KOPT-K1 (cell line): ENCODE measurements at regions not wholly inside any gene's neighbourhood (a gene's known extent, or its start where the extent isn't known, plus 50 kb on each side); places are given as distances from the start of the nearest gene placed in this dataset.

Experiments used
- H3K27ac ChIP-seq: fragments of 200-600 bp; sonication (generic); 2 replicates; pipeline ENCODE4 v1.5.1; 2016; ENCODE audit warnings: antibody characterized with exemption, mild to moderate bottlenecking, low read depth, low read length; ENCODE audit not compliant: poor library complexity, severe bottlenecking
- H3K36me3 ChIP-seq: fragments of 200-600 bp; sonication (generic); 2 replicates; pipeline ENCODE4 v1.5.1; 2017; ENCODE audit warnings: antibody characterized with exemption, mild to moderate bottlenecking, low read length, moderate library complexity; ENCODE audit not compliant: insufficient read depth
- H3K9me3 ChIP-seq: fragments of 200-600 bp; sonication (generic); 2 replicates; pipeline ENCODE4 v1.5.1; 2017; ENCODE audit warnings: antibody characterized with exemption, low read length, mild to moderate bottlenecking; ENCODE audit not compliant: insufficient read depth, poor library complexity, severe bottlenecking

- Histone ChIP-seq H3K9me3 (no peaks in the 10 kb centered on the region), H3K27ac (no peak overlapping the region), H3K36me3 (no peaks in the 10 kb centered on the region)
Observed at GRCh38 chr5:116695681-116696080, 121.1 kb upstream of the SEMA6A start.

- H3K9me3 ChIP-seq: no peaks in the 10 kb centered on the region
- H3K27ac ChIP-seq: no peak overlapping the region
- no peaks in the 10 kb centered on the region for H3K36me3 ChIP-seq
Observed at GRCh38 chr5:116686438-116686837, 111.8 kb upstream of the SEMA6A start.

- Histone ChIP-seq H3K27ac (no peak overlapping the region), H3K36me3 (no peaks in the 10 kb centered on the region), H3K9me3 (no peaks in the 10 kb centered on the region)
Observed at GRCh38 chr5:116685931-116686330, 111.3 kb upstream of the SEMA6A start.

GRCh38 chr5:116685069-116685468 lies 110.4 kb upstream of the SEMA6A start:
- Histone ChIP-seq H3K36me3 (no peaks in the 10 kb centered on the region), H3K9me3 (no peaks in the 10 kb centered on the region), H3K27ac (no peak overlapping the region)

- Histone ChIP-seq H3K27ac (no peak overlapping the region), H3K36me3 (no peaks in the 10 kb centered on the region), H3K9me3 (no peaks in the 10 kb centered on the region)
Observed at GRCh38 chr5:116681334-116682013, 106.9 kb upstream of the SEMA6A start.

- Histone ChIP-seq H3K9me3 (no peaks in the 10 kb centered on the region), H3K36me3 (no peaks in the 10 kb centered on the region)
Observed at GRCh38 chr5:116675626-116675910, 100.9 kb upstream of the SEMA6A start.

GRCh38 chr5:116674881-116675625 lies 100.4 kb upstream of the SEMA6A start:
- H3K36me3 ChIP-seq: no peaks in the 10 kb centered on the region
- no peaks in the 10 kb centered on the region for H3K9me3 ChIP-seq
- H3K27ac ChIP-seq: no peak overlapping the region

More at GRCh38 chr5:116675626-116675910, 100.9 kb upstream of the SEMA6A start:
- no peak overlapping the region for H3K27ac ChIP-seq

- no peaks in the 10 kb centered on the region for H3K36me3 ChIP-seq
- no peaks in the 10 kb centered on the region for H3K9me3 ChIP-seq
- H3K27ac ChIP-seq: no peak overlapping the region
Observed at GRCh38 chr5:116673453-116673852, 98.8 kb upstream of the SEMA6A start.

GRCh38 chr5:116672203-116672602 lies 97.6 kb upstream of the SEMA6A start:
- Histone ChIP-seq H3K27ac (no peak overlapping the region), H3K36me3 (no peaks in the 10 kb centered on the region), H3K9me3 (no peaks in the 10 kb centered on the region)

- Histone ChIP-seq H3K27ac (no peak overlapping the region), H3K9me3 (no peaks in the 10 kb centered on the region), H3K36me3 (no peaks in the 10 kb centered on the region)
Observed at GRCh38 chr5:116671211-116671736, 96.7 kb upstream of the SEMA6A start.

GRCh38 chr5:116669261-116670031 lies 94.8 kb upstream of the SEMA6A start:
- Histone ChIP-seq H3K27ac (no peak overlapping the region), H3K9me3 (no peaks in the 10 kb centered on the region), H3K36me3 (no peaks in the 10 kb centered on the region)

GRCh38 chr5:116668390-116668789 lies 93.8 kb upstream of the SEMA6A start:
- Histone ChIP-seq H3K36me3 (no peaks in the 10 kb centered on the region), H3K9me3 (no peaks in the 10 kb centered on the region), H3K27ac (no peak overlapping the region)

- Histone ChIP-seq H3K27ac (no peak overlapping the region), H3K36me3 (no peaks in the 10 kb centered on the region), H3K9me3 (peaks cover 3% of the 10 kb centered on the region)
Observed at GRCh38 chr5:116666901-116667300, 92.3 kb upstream of the SEMA6A start.

- Histone ChIP-seq H3K9me3 (peaks cover 21% of the 10 kb centered on the region), H3K27ac (no peak overlapping the region)
Observed at GRCh38 chr5:116664988-116665387, 90.4 kb upstream of the SEMA6A start.

GRCh38 chr5:116663081-116663480 lies 88.5 kb upstream of the SEMA6A start:
- no peak overlapping the region for H3K27ac ChIP-seq
- H3K9me3 ChIP-seq: peaks cover 21% of the 10 kb centered on the region
- H3K36me3 ChIP-seq: no peaks in the 10 kb centered on the region

More at GRCh38 chr5:116664988-116665387, 90.4 kb upstream of the SEMA6A start:
- H3K36me3 ChIP-seq: no peaks in the 10 kb centered on the region
